ENCODE measurements at regions not wholly inside any gene's neighbourhood (a gene's known extent, or its start where the extent isn't known, plus 50 kb on each side); places are given as distances from the start of the nearest gene placed in this dataset.
A peak's percentile ranks its signal among the peaks of the same experiment; 100 is the strongest.
"Not testable (repeated sequence)": the region's sequence is repeated elsewhere in the genome, so short reads cannot be mapped to it uniquely, and the experiment has no call there.

GRCh38 chr1:218494449-218494852 is 149.3 kb downstream of the TGFB2 start:
- no peak for DNase-seq

DNA sequence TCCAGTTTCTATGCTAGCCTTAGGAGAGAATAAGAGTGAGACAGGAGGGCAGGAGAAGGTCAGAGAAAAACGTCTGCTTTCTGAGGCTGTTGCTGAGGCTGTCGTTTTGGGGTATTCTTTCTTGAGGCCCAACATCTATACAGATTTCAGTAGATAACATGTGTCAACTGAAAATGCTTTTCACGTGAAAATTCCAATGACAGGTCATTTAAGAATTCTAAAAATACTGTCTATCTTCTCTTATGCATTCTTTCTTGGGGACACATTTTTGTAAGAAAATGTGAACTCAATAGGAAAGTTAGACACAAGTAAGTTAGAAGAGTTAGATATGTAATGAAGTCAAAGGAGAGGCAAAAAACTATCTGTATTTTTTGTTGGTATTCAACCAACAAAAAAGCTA is 150.8 kb downstream of the TGFB2 start:
- no peak for DNase-seq

DNA sequence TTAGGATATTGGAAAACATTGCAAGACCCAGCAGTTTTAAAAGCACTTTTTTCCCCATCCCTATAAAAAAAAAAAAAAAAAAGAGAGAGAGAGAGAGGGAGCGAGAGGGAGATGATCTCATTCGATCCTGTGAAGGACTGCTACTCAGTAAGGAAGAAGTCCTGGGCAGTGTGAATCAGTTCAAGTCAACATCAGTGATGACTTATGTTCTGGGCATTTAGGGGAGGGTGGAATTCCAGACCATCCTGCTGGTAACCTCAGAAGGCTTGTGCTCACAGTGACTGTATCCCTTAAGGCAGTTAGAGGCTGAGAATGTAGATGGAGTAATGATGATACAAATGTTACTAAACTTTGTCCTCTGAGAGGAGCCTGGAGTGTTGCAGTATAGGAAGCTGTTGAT is 151.4 kb downstream of the TGFB2 start:
- no peak for DNase-seq

DNA sequence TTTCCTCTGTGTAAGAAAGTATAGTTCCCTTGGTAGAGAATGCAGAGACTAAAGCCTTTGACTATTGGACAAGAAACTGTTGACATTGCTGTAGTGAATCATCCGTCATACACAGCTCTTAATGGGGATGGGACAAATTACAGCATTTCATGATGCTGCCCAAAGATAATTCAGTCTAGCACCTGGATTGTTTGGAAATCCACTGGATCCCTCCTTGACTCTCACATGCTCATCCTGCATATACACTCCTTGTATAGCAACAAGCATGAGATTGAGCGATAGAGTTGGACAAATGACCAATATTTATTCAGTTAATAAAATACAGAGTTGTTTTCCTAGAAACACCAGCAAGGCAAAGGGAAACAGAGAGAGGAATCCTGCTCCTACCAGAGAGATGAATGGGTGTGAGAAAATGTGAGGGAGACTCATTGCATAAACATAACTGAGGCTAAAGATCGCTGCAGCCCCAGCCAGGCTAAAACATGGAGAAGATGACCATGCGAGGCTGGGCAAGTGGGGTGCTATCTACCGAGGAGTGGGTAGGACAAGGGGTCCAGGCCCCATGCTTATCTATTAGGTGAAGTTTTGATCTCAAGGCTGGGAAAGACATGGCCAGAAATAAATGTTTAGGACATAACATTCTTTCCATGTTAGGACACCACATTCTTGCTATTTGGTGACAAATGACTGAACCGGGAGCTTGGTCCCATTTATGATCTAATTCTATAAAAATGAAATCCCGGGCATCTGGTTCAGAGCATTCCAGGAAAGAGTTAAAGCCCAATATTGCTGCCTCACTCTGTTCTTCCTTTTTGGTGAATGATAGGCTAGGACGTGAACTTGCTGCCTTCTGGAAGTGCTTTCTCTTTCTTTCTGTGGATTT is 153.2 kb downstream of the TGFB2 start:
- no peak for DNase-seq

GRCh38 chr1:218499011-218499691 is 154.0 kb downstream of the TGFB2 start:
- DNase-seq = no peak

- DNase-seq = no peak
These were observed 154.8 kb downstream of the TGFB2 start for GRCh38 chr1:218499911-218500310.

GRCh38 chr1:218501161-218501560 is 156.0 kb downstream of the TGFB2 start:
- DNase-seq = no peak

DNA sequence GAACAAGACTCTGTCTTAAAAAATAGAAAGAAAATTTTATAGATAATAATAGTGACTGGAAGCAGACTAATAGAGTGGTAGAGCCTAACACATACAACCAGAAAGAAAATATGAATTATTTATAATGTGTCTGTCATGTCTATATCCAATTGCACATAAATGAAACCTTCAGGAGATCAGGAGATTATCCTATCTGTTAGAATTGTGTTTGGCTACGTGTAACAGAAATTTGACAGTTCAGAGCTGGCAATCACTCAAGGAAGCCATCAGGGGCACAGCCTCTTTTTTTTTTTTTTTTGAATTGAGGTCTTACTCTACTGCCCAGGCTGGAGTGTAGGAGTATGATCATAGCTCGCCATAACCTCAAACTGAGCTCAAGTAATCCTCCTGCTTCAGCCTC is 157.2 kb downstream of the TGFB2 start:
- no peak for DNase-seq

DNA sequence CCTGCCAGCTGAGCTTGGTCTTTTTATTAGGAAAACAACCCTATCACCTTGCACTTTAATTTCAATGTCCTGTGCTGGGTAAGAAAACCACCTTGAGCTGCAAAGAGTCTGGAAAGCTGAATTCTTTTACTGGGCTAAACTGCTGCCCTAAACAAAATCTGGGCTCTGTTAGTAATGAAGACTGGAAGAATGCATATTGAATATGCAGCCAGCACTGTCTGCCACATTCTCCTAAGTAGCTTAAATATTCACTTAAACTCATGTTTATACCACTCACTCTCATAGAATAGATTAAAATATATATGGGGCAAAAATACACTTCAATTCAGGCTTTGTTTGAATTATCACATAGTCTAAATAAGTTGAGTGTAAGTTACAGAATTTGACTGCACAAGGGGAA is 158.0 kb downstream of the TGFB2 start:
- DNase-seq = no peak

GRCh38 chr1:218507355-218508002 is 162.3 kb downstream of the TGFB2 start:
- DNase-seq = no peak

DNA sequence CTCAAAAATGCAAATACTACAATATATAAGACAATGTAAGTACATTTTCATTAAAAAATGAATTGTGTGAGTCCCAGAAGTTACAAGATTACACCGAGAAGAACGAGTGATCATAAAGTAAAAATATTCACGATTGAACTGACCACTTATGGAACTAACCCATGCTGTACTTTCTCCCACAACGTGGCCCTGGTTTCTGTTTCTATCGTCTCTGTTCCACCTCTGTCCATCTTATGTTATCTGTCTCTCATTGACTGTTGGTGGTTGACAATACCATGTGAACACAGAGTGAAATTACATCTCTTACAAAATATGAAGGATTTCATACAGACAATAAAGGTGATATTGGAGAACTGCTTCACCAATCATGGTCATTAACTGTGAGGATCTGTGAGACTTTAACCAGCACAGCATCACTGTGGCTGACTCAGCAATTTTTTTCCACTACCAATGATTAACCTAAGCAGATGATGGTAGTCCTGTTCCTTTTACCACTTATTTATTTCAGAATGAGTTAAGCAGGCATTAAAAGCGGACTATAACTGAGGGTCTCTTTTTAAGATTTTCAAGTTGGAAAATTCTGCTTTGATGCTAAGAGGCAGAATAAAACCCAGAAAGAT is 165.1 kb downstream of the TGFB2 start:
- no peak for DNase-seq

GRCh38 chr1:218513328-218513727 is 168.2 kb downstream of the TGFB2 start:
- DNase-seq = no peak

- DNase-seq = no peak
These were observed 169.6 kb downstream of the TGFB2 start for GRCh38 chr1:218514689-218515088.

- no peak for DNase-seq
These were observed 171.4 kb downstream of the TGFB2 start for GRCh38 chr1:218516526-218516925.

DNA sequence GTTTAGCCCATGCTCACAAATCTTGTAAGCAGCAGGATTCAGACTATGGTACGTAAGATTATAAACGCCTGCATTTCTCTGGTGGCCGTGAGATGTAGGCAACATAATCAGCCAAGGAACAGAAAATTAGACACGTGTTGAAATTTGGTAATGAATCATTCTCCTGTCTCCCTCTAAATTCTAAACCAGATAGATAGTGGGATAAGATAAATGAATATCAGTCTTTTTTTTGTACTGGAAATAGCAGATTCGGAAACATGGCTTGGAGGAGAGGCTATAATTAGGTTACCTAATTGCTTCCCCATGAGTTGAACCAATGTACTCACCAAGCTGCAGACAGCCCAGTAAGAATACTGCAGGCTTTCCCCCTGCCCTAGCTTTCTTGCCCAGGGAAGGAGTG is 172.3 kb downstream of the TGFB2 start:
- DNase-seq = no peak

- DNase-seq = no peak
These were observed 173.1 kb downstream of the TGFB2 start for GRCh38 chr1:218518216-218518740.

GRCh38 chr1:218520646-218521045 is 175.5 kb downstream of the TGFB2 start:
- DNase-seq = not testable (repeated sequence)

GRCh38 chr1:218521414-218522169 is 176.5 kb downstream of the TGFB2 start:
- DNase-seq = peak; percentile 20

- DNase-seq = no peak
These were observed 179.4 kb downstream of the TGFB2 start for GRCh38 chr1:218524526-218524925.

DNA sequence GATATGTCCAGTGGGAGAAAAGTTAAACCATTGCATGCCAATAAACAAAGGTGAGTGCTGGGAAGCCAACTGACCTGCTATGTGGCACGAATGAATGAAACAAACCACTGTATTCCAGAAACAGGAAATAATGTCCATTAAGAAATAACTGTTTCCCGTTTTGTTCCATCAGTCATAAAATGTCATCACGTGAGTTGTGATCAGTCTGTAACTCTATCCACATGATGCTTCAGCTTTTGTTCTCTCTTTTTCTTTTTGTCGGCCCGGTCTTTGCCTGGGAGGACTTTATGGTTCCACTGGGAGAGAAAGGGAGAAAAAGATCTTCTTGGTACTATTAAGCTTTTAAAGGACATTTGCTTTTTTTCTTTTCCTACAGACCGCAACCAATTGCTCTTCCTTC is 179.9 kb downstream of the TGFB2 start:
- DNase-seq = no peak

GRCh38 chr1:218525451-218526197 is 180.5 kb downstream of the TGFB2 start:
- no peak for DNase-seq

GRCh38 chr1:218526198-218526580 is 181.1 kb downstream of the TGFB2 start:
- DNase-seq = no peak

All from NCI-H187 treated with DMSO at 0.1 percent for 48 hours (cell line).